GM19452 (cell line): ENCODE measurements at regions not wholly inside any gene's neighbourhood (a gene's known extent, or its start where the extent isn't known, plus 50 kb on each side); places are given as distances from the start of the nearest gene placed in this dataset.

Experiments
- ATAC-seq: cut with Tn5 transposase; IDR thresholded peaks from one replicate; pipeline ENCODE4 v1.9.1; 2021; ENCODE audit not compliant: unreplicated experiment

- ATAC-seq = no peak
Observed at GRCh38 chr6:15960740-15961634, 167.9 kb upstream of the MYLIP start.

- ATAC-seq = no peak
Observed at GRCh38 chr6:15957655-15958169, 171.2 kb upstream of the MYLIP start.

- ATAC-seq = no peak
Observed at GRCh38 chr6:15956205-15957106, 172.4 kb upstream of the MYLIP start.

GRCh38 chr6:15955484-15955883 is 173.4 kb upstream of the MYLIP start:
- no peak for ATAC-seq

- no peak for ATAC-seq
Observed at GRCh38 chr6:15953152-15953880, 175.6 kb upstream of the MYLIP start.

GRCh38 chr6:15952231-15953151 is 176.4 kb upstream of the MYLIP start:
- ATAC-seq = no peak

GRCh38 chr6:15950962-15951569 is 177.8 kb upstream of the MYLIP start:
- ATAC-seq = no peak

GRCh38 chr6:15949982-15950381 is 178.9 kb upstream of the MYLIP start:
- no peak for ATAC-seq

- ATAC-seq = no peak
Observed at GRCh38 chr6:15948930-15949900, 179.7 kb upstream of the MYLIP start.

GRCh38 chr6:15947923-15948322 is 181.0 kb upstream of the MYLIP start:
- ATAC-seq = no peak

- ATAC-seq = no peak
Observed at GRCh38 chr6:15947436-15947835, 181.4 kb upstream of the MYLIP start.

GRCh38 chr6:15946701-15947385 is 182.0 kb upstream of the MYLIP start:
- ATAC-seq = no peak

GRCh38 chr6:15945593-15946159 is 183.2 kb upstream of the MYLIP start:
- ATAC-seq = no peak

GRCh38 chr6:15943423-15943822 is 185.5 kb upstream of the MYLIP start:
- ATAC-seq = no peak

GRCh38 chr6:15941168-15941567 is 187.7 kb upstream of the MYLIP start:
- no peak for ATAC-seq

- ATAC-seq = no peak
Observed at GRCh38 chr6:15938107-15938506, 190.8 kb upstream of the MYLIP start.

GRCh38 chr6:15937602-15938001 is 191.3 kb upstream of the MYLIP start:
- no peak for ATAC-seq
